ENCODE measurements at regions not wholly inside any gene's neighbourhood (a gene's known extent, or its start where the extent isn't known, plus 50 kb on each side); places are given as distances from the start of the nearest gene placed in this dataset.

- Mint-ChIP-seq H3K9me3 (ENCODE audit: unreplicated experiment) (no peaks in the 10 kb centered on the region), H3K27ac (ENCODE audit: low read depth, unreplicated experiment) (no peak overlapping the region), H3K27me3 (ENCODE audit: insufficient read depth, unreplicated experiment) (peaks cover 10% of the 10 kb centered on the region), H3K4me3 (ENCODE audit: unreplicated experiment) (no peak overlapping the region), H3K4me1 (ENCODE audit: insufficient read depth, unreplicated experiment) (no peaks in the 10 kb centered on the region), H3K36me3 (ENCODE audit: insufficient read depth, unreplicated experiment) (no peaks in the 10 kb centered on the region)
- BruUV-seq (replicated peaks), result no TSS peak
- CTCF ChIA-PET, result interaction anchor here (0.9 kb wide), 1 partner anchor 105 kb away, joined by 4 read pairs; no protein-coding TSS in a partner anchor
- DNase-seq (ENCODE audit: unreplicated experiment), result no peak
- intact Hi-C loops (cut with micrococcal nuclease), result no loop called here
- no peak for TF ChIP-seq CTCF (IDR thresholded peaks at IDR 0.05; ENCODE audit: unreplicated experiment)
- POLR2A ChIA-PET, result interaction anchor here (0.7 kb wide), 1 partner anchor 12 kb away, joined by 3 read pairs; no protein-coding TSS in a partner anchor
These were observed 199.0 kb upstream of the ZMIZ1 start for GRCh38 chr10:78869508-78870454.

DNA sequence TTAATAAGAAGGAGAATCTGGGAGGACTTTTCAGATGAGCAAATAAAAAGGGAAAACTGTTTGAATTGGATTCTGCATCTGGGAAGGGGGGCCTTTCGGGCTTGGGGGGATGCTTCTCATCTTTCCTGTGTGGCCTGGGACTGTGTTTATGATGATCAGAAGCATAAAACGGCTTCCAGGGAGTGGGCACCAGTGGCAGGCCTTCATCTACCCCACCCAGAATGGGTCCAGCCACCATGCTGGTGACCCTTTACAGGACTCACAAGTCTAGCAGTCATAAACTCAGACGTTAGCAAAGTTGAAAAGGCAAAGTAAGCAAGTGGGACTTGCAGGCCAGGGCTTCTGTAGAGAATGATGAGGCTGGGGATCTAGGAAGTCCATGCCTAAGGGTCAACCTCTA is 198.3 kb upstream of the ZMIZ1 start:
- Mint-ChIP-seq H3K4me1 (ENCODE audit: insufficient read depth, unreplicated experiment) (no peaks in the 10 kb centered on the region), H3K27me3 (ENCODE audit: insufficient read depth, unreplicated experiment) (peaks cover 17% of the 10 kb centered on the region), H3K36me3 (ENCODE audit: insufficient read depth, unreplicated experiment) (no peaks in the 10 kb centered on the region), H3K27ac (ENCODE audit: low read depth, unreplicated experiment) (no peak overlapping the region), H3K9me3 (ENCODE audit: unreplicated experiment) (no peaks in the 10 kb centered on the region), H3K4me3 (ENCODE audit: unreplicated experiment) (no peak overlapping the region)
- ChIA-PET CTCF (interaction anchor here (0.6 kb wide), 1 partner anchor 1364 kb away, joined by 3 read pairs; no protein-coding TSS in a partner anchor), POLR2A (no interaction called here)
- BruUV-seq (replicated peaks), result no TSS peak
- TF ChIP-seq CTCF (IDR thresholded peaks at IDR 0.05; ENCODE audit: unreplicated experiment), result no peak
- intact Hi-C loops (cut with micrococcal nuclease), result no loop called here
- DNase-seq (ENCODE audit: unreplicated experiment), result no peak

DNA sequence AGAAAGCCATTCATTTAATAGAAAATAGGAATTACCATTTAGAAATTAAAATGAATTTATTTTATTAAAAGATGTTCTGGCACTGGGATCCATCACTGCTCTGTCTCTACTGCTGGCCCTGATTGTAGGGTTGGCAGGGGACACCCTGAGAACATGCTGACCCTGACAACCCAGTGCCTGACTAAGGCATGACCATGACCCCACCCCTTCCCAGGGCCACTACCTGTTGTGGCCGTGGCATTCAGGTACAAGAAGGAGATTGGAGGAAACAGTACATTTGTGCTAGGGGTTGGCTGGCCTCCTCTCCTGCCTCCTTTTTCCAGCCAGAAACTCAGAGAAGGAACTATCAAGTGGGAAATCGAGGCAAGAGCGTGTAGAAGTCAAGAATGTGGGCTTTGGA is 197.0 kb upstream of the ZMIZ1 start:
- no peak for TF ChIP-seq CTCF (IDR thresholded peaks at IDR 0.05; ENCODE audit: unreplicated experiment)
- no peaks in the 10 kb centered on the region for H3K9me3 Mint-ChIP-seq (ENCODE audit: unreplicated experiment)
- no TSS peak for BruUV-seq (replicated peaks)
- no peak overlapping the region for H3K4me3 Mint-ChIP-seq (ENCODE audit: unreplicated experiment)
- H3K27me3 Mint-ChIP-seq (ENCODE audit: insufficient read depth, unreplicated experiment), result peaks cover 28% of the 10 kb centered on the region
- POLR2A ChIA-PET, result no interaction called here
- H3K36me3 Mint-ChIP-seq (ENCODE audit: insufficient read depth, unreplicated experiment), result no peaks in the 10 kb centered on the region
- H3K4me1 Mint-ChIP-seq (ENCODE audit: insufficient read depth, unreplicated experiment), result no peaks in the 10 kb centered on the region
- no peak for DNase-seq (ENCODE audit: unreplicated experiment)
- intact Hi-C loops (cut with micrococcal nuclease), result no loop called here
- CTCF ChIA-PET, result no interaction called here
- no peak overlapping the region for H3K27ac Mint-ChIP-seq (ENCODE audit: low read depth, unreplicated experiment)

DNA sequence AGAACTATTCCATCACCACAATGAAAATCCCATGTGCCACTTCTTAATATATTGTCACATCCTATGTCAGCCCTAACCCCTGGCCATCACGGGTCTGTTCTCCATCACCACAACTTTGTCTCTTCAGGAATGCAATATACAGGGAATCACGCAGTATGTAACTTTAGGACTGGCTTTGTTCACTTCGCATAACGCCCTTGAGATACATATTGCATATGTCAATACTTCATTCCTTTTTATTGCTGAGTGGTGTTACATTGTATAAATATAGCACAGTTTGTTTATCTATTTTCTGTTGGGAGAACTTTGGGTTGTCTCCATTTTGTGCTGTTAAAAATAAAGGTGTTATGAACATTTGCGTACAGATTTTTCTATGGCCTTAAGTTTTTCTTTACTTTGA is 195.4 kb upstream of the ZMIZ1 start:
- ChIA-PET POLR2A (no interaction called here), CTCF (interaction anchor here (0.6 kb wide), 1 partner anchor 98 kb away, joined by 3 read pairs; no protein-coding TSS in a partner anchor)
- no peak overlapping the region for H3K4me3 Mint-ChIP-seq (ENCODE audit: unreplicated experiment)
- H3K9me3 Mint-ChIP-seq (ENCODE audit: unreplicated experiment), result no peaks in the 10 kb centered on the region
- H3K27me3 Mint-ChIP-seq (ENCODE audit: insufficient read depth, unreplicated experiment), result peaks cover 29% of the 10 kb centered on the region
- no peaks in the 10 kb centered on the region for H3K4me1 Mint-ChIP-seq (ENCODE audit: insufficient read depth, unreplicated experiment)
- DNase-seq (ENCODE audit: unreplicated experiment), result no peak
- no peaks in the 10 kb centered on the region for H3K36me3 Mint-ChIP-seq (ENCODE audit: insufficient read depth, unreplicated experiment)
- H3K27ac Mint-ChIP-seq (ENCODE audit: low read depth, unreplicated experiment), result no peak overlapping the region
- no TSS peak for BruUV-seq (replicated peaks)
- TF ChIP-seq CTCF (IDR thresholded peaks at IDR 0.05; ENCODE audit: unreplicated experiment), result no peak
- intact Hi-C loops (cut with micrococcal nuclease), result no loop called here

All from MCF 10A (cell line).